Coronary artery (tissue), 2 donors: ENCODE measurements at regions not wholly inside any gene's neighbourhood (a gene's known extent, or its start where the extent isn't known, plus 50 kb on each side); places are given as distances from the start of the nearest gene placed in this dataset.

ENCODE experiments used
- DNase-seq: peaks from one replicate; pipeline ENCODE4 v3.0.0-alpha.2; 2017; ENCODE audit warnings: low spot score
- H3K27ac ChIP-seq, 2 donors: fragments of 200-600 bp; sonication (generic); one replicate each; pipeline ENCODE4 v1.5.1; 2016 to 2019
- H3K4me3 ChIP-seq: fragments of 200-600 bp; sonication (generic); 2 replicates; pipeline ENCODE4 v1.5.1; 2016; ENCODE audit warnings: mild to moderate bottlenecking, moderate library complexity
- CTCF ChIP-seq: fragments of 200-600 bp; sonication (generic); IDR thresholded peaks from one replicate; pipeline ENCODE4 v1.5.1; 2019; ENCODE audit warnings: antibody characterized with exemption

- no peak overlapping the region for H3K4me3 ChIP-seq
- DNase-seq, result no peak
- TF ChIP-seq CTCF, result no peak
- peak overlapping the region; percentile 46 to 81 for H3K27ac ChIP-seq
Measured at GRCh38 chr9:119963798-119964372, 594.6 kb upstream of the BRINP1 start.

DNA sequence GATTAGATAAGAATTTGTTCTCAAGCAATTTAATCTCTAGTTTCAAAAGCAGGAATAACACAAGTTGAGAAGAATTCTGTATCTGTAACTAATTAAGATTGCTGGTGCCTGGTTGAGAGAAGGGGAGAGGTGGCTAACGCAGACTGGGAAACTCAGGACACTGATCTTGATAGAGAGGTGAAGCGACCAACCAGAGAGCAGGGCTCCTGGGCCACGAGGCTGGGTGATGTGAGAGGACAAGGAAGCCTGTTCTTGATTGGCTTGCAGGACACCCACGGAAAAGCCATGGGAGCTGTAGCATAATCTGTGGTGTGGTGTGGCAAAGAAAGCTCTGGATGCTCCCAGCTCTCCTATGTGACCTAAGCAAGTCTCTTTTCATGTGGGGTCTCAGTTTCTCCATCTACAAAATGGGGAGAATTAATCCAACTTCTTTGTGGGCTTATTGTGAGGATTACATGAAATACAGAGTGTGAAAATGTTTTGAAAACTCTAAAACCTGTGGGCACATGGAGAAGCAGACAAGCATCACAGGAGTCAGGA, 594.1 kb upstream of the BRINP1 start:
- DNase-seq, result no peak
- Histone ChIP-seq H3K4me3 (no peak overlapping the region), H3K27ac (peak overlapping the region; percentile 46 to 81)
- TF ChIP-seq CTCF, result no peak

DNA sequence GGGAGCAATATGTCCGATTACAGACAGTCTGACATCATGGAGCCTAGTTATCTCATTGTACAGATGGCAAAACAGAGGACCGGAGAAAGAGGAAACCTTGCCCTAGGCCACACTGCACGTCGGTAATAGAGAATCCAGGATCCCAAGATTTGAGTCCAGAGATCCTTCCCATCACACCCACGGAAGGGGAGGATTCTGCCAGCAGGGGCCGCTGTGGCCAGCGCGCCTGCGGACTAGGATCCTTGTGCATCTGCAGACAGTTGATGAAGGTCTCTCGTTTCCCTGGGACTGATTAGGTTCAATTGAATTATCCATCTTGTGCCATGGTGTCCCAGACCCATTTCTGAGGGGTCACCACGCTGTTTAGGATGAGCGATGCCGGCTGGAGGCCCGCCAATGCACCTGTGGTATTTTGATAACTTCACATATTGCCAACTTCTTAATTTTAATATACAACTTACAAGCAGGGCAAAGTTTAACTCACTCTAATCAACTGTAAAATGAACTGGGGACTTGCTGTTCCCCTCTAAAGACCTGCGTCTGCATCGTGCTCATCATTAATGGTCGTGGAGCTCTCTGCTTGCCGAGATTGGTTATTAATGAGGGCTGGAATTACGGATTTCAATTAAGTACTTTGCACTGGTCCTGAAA, 592.7 kb upstream of the BRINP1 start:
- no peak for DNase-seq

DNA sequence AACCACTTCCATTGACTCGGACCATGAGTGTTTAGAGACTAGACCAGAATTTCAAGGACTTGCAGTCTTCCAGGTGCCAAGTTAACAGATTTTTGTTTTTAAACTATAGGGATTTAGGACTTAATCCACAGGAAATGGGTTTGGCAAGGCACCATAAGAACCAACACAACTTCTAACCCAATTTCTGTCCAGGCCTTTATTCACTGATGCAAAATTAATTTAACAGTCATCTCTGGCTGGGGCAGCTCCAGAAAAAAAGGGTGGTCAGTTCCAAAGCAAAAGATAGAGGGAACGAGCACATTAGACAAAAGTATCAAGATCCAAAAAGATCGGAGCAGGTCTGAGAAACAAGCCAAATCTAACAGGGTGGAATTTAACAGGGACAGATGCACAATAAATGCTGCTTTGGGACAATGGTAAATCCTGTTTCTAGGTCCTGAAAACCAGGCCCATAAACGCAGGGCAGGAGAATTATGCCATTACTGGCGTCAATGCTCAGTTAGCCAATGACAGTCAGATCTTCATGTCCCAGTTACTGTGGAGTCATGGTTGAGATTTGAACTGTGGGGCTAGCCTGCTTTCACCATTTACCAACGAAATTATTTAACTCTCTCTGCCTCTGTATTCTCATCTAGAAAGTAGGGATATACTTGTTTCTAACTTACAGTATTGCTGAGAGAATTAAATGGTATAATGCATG, 590.8 kb upstream of the BRINP1 start:
- DNase-seq, result no peak
- Histone ChIP-seq H3K4me3 (no peak overlapping the region), H3K27ac (peak overlapping the region in 1 of 2 donors; percentile 56)
- TF ChIP-seq CTCF, result no peak

More for the DNA sequence above, 592.7 kb upstream of the BRINP1 start:
- no peak overlapping the region for H3K4me3 ChIP-seq
- H3K27ac ChIP-seq, result no peak overlapping the region
- TF ChIP-seq CTCF, result peak; percentile 37

DNA sequence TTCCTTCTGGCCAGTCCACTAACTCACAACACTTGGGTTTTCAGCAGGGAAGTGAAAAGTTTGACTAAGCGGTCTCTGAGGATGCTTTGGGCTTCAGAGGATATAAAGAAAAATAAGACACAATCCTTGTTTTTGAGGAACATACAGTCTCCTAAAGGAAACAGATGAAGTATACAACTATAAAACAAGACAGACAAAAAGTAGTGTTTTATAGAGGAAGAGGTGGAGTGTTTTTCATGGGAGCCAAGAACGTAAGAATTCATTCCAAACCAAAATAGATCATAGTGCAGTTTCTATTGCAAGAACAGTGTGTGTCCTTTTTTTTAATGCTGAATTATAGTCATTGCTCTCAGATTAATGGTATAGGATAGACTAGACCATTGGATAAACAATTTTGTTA, 586.9 kb upstream of the BRINP1 start:
- TF ChIP-seq CTCF, result no peak
- Histone ChIP-seq H3K4me3 (no peak overlapping the region), H3K27ac (peak overlapping the region in 1 of 2 donors; percentile 49)
- no peak for DNase-seq

DNA sequence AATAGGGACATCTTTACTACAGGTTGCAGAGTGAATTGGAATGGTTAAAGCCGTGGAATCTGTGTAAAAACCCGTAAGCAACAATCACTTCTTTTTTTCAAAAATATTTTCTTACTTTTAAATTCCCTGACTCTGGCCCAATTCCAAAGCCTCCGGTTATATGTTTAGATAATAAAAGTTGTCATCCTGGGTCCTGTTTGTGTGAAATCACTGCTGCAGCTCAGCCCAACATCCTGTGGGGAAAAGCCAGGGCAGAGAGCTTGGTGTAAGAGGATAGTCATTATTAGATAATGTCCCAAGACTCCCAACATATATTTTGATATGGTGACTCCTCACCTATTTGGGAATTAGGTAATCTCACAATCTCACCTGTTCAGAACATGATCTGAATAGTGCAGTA, 586.0 kb upstream of the BRINP1 start:
- Histone ChIP-seq H3K27ac (peak overlapping the region in 1 of 2 donors; percentile 49), H3K4me3 (no peak overlapping the region)
- DNase-seq, result no peak
- TF ChIP-seq CTCF, result no peak
